ENCODE measurements at regions not wholly inside any gene's neighbourhood (a gene's known extent, or its start where the extent isn't known, plus 50 kb on each side); places are given as distances from the start of the nearest gene placed in this dataset.

DNA sequence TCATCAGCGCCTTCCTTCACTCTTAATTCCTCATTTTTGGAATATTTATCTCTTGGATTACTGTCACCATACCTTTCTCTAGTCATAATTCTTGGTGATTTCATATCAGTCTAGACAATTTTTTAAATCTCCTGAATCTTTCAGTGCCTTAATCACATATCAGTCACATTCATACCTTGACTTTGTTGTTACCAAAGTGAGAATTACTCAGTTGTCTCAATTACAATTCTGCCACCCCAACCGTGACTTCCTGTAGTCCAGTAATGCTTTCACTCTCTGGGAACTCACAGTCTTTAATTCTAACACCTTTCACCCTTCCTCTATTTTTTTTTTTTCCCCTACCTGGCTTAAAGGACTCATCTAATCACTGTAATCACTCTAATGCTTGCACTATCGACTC lies 1275.3 kb upstream of the TENM3 start:
- no peak overlapping the region for H3K4me3 ChIP-seq (ENCODE audit: low read depth, low read length)
- TF ChIP-seq, protein P1, sequence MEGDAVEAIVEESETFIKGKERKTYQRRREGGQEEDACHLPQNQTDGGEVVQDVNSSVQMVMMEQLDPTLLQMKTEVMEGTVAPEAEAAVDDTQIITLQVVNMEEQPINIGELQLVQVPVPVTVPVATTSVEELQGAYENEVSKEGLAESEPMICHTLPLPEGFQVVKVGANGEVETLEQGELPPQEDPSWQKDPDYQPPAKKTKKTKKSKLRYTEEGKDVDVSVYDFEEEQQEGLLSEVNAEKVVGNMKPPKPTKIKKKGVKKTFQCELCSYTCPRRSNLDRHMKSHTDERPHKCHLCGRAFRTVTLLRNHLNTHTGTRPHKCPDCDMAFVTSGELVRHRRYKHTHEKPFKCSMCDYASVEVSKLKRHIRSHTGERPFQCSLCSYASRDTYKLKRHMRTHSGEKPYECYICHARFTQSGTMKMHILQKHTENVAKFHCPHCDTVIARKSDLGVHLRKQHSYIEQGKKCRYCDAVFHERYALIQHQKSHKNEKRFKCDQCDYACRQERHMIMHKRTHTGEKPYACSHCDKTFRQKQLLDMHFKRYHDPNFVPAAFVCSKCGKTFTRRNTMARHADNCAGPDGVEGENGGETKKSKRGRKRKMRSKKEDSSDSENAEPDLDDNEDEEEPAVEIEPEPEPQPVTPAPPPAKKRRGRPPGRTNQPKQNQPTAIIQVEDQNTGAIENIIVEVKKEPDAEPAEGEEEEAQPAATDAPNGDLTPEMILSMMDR (IDR thresholded peaks at IDR 0.05; ENCODE audit: low read depth, low read length, missing control alignments) = no peak
- no peak for DNase-seq (ENCODE audit: low read depth)
- in situ Hi-C loops (cut with HindIII; ENCODE audit: low sequenced_read_pairs) = no loop called here

- TF ChIP-seq, protein P1 (IDR thresholded peaks at IDR 0.05; ENCODE audit: low read depth, low read length, missing control alignments) = no peak
- DNase-seq (ENCODE audit: low read depth) = no peak
- in situ Hi-C loops (cut with HindIII; ENCODE audit: low sequenced_read_pairs) = no loop called here
Measured at GRCh38 chr4:180973894-180974293, 1269.3 kb upstream of the TENM3 start.

DNA sequence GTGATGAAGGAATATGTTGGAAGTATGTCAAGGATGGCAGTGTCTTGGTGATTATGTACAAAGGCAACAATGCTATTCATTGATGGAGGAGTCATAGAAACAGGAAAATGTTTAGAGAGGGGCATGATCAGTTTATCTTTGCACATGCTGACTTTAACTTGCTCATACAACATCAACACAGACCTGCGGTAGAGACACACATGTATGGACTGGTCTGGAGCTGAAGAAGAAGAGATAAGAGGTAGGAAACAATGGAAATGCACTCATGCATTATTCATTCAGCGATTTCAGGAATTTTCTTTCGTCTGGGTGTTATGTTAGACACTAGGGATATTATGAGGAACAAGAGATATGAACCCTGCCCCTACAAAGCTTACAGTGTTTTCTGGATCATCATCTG lies 1252.3 kb upstream of the TENM3 start:
- TF ChIP-seq, protein P1 (IDR thresholded peaks at IDR 0.05; ENCODE audit: low read depth, low read length, missing control alignments) = no peak
- no peak for DNase-seq (ENCODE audit: low read depth)
- no peak overlapping the region for H3K4me3 ChIP-seq (ENCODE audit: low read depth, low read length)
- in situ Hi-C loops (cut with HindIII; ENCODE audit: low sequenced_read_pairs) = no loop called here

More at GRCh38 chr4:180973894-180974293, 1269.3 kb upstream of the TENM3 start:
- H3K4me3 ChIP-seq (ENCODE audit: low read depth, low read length) = no peak overlapping the region

GRCh38 chr4:180993244-180993836 lies 1249.9 kb upstream of the TENM3 start:
- DNase-seq (ENCODE audit: low read depth) = no peak
- H3K4me3 ChIP-seq (ENCODE audit: low read depth, low read length) = no peak overlapping the region
- in situ Hi-C loops (cut with HindIII; ENCODE audit: low sequenced_read_pairs) = no loop called here
- TF ChIP-seq, protein P1 (IDR thresholded peaks at IDR 0.05; ENCODE audit: low read depth, low read length, missing control alignments) = no peak

DNA sequence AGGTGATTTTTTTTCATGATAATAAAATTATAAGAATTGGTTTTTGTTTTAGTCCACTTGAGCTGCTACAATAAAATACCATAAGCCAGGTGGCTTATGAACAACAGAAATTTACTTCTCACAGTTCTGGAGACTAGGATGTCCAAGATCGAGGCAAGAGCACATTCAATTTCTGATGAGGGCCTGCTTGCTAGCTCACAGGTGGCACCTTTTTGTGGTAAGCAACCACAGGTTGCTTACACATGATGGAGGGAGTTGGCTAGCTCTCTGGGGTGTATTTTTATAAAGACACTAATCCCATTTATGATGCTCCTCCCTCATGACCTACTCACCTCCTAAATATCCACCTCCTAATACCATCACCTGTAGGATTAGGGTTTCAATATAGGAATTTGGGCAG lies 1248.5 kb upstream of the TENM3 start:
- in situ Hi-C loops (cut with HindIII; ENCODE audit: low sequenced_read_pairs) = no loop called here
- no peak for DNase-seq (ENCODE audit: low read depth)
- H3K4me3 ChIP-seq (ENCODE audit: low read depth, low read length) = no peak overlapping the region
- TF ChIP-seq, protein P1 (IDR thresholded peaks at IDR 0.05; ENCODE audit: low read depth, low read length, missing control alignments) = no peak

- no peak overlapping the region for H3K4me3 ChIP-seq (ENCODE audit: low read depth, low read length)
- TF ChIP-seq, protein P1 (IDR thresholded peaks at IDR 0.05; ENCODE audit: low read depth, low read length, missing control alignments) = no peak
- in situ Hi-C loops (cut with HindIII; ENCODE audit: low sequenced_read_pairs) = no loop called here
- DNase-seq (ENCODE audit: low read depth) = no peak
Measured at GRCh38 chr4:180999217-180999616, 1244.0 kb upstream of the TENM3 start.

Measured in astrocyte of the cerebellum (primary cell).